ENCODE measurements at regions not wholly inside any gene's neighbourhood (a gene's known extent, or its start where the extent isn't known, plus 50 kb on each side); places are given as distances from the start of the nearest gene placed in this dataset.

DNA sequence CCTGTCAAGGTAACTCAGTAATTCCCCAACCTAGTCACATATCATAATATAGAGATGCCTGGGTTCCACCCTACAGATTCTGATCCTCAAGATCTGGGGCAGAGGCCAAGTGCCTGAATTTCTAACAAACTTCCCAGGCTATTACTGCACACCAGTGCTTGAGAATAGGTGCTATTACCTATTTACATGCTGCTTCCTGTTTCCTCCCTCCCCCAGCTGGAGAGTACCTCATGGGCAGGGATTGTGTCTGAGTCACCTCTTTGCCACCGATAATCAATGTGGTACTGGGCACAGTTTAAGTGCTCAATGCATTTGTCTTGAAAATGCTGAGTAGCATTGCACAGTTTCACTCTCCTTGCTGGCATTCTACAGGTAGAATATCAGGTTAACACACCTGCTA, 582.2 kb upstream of the CADM1 start:
- H3K27ac ChIP-seq (ENCODE audit: low read depth, low read length, poor library complexity, severe bottlenecking): no peak overlapping the region
- H3K4me2 ChIP-seq (ENCODE audit: low read length): no peak overlapping the region
- no peaks in the 10 kb centered on the region for H3K79me2 ChIP-seq (ENCODE audit: insufficient read depth, low read length)
- TF ChIP-seq, protein P1, sequence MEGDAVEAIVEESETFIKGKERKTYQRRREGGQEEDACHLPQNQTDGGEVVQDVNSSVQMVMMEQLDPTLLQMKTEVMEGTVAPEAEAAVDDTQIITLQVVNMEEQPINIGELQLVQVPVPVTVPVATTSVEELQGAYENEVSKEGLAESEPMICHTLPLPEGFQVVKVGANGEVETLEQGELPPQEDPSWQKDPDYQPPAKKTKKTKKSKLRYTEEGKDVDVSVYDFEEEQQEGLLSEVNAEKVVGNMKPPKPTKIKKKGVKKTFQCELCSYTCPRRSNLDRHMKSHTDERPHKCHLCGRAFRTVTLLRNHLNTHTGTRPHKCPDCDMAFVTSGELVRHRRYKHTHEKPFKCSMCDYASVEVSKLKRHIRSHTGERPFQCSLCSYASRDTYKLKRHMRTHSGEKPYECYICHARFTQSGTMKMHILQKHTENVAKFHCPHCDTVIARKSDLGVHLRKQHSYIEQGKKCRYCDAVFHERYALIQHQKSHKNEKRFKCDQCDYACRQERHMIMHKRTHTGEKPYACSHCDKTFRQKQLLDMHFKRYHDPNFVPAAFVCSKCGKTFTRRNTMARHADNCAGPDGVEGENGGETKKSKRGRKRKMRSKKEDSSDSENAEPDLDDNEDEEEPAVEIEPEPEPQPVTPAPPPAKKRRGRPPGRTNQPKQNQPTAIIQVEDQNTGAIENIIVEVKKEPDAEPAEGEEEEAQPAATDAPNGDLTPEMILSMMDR (IDR thresholded peaks at IDR 0.05; ENCODE audit: low read length): no peak
- no peak for TF ChIP-seq EZH2 (IDR thresholded peaks at IDR 0.05; ENCODE audit: borderline replicate concordance, low read length)
- H3K9me3 ChIP-seq (ENCODE audit: low read length): no peaks in the 10 kb centered on the region
- H3K9ac ChIP-seq (ENCODE audit: low read length): no peak overlapping the region
- no peak overlapping the region for H2AFZ ChIP-seq (ENCODE audit: low read length)
- no peaks in the 10 kb centered on the region for H3K9me2 ChIP-seq (ENCODE audit: low read depth, low read length)
- H4K20me1 ChIP-seq (ENCODE audit: insufficient read depth, low read length): no peaks in the 10 kb centered on the region
- no peak overlapping the region for H3K4me3 ChIP-seq (ENCODE audit: low read depth, low read length, poor library complexity, severe bottlenecking)
- no peaks in the 10 kb centered on the region for H3K36me3 ChIP-seq (ENCODE audit: insufficient read depth, low read length)
- H3F3A ChIP-seq (ENCODE audit: insufficient read depth, low read length): no peaks in the 10 kb centered on the region
- no peaks in the 10 kb centered on the region for H3K4me1 ChIP-seq (ENCODE audit: insufficient read depth, low read length, severe bottlenecking)
- H3K27me3 ChIP-seq (ENCODE audit: insufficient read depth, low read length): no peaks in the 10 kb centered on the region

DNA sequence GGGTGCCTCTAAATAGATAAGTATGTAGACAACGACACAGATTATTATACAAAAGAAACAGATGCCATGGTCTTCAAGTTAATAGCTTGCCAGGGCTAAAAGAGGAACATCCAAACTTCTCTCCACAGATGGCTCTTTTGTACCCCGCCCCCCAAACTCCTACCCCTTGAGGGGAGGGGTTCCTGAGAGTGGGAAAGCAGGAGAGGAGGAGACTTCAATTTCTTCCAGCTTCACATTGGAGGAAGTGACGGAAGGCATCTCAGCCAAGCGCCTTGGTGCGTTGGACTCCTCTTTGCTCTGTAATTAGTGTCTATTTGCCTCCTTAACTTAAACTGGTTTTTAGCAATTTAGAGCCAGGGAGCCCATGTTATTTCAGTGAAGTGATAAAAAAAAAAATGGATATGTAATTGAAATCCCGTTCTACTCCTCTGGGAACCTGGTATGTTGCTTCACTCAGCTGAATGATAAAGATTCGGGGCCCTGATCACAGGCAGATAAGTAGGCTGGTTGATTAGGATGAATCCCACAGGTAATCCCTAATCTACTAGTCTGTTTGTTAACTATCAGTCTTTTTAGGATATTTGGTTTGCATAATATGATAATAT, 580.9 kb upstream of the CADM1 start:
- no peak overlapping the region for H3K9ac ChIP-seq (ENCODE audit: low read length)
- no peaks in the 10 kb centered on the region for H3K36me3 ChIP-seq (ENCODE audit: insufficient read depth, low read length)
- no peak overlapping the region for H3K4me3 ChIP-seq (ENCODE audit: low read depth, low read length, poor library complexity, severe bottlenecking)
- H3F3A ChIP-seq (ENCODE audit: insufficient read depth, low read length): no peaks in the 10 kb centered on the region
- no peak overlapping the region for H3K4me2 ChIP-seq (ENCODE audit: low read length)
- no peaks in the 10 kb centered on the region for H3K9me3 ChIP-seq (ENCODE audit: low read length)
- no peak overlapping the region for H2AFZ ChIP-seq (ENCODE audit: low read length)
- no peaks in the 10 kb centered on the region for H3K27me3 ChIP-seq (ENCODE audit: insufficient read depth, low read length)
- H3K9me2 ChIP-seq (ENCODE audit: low read depth, low read length): no peaks in the 10 kb centered on the region
- no peak overlapping the region for H3K27ac ChIP-seq (ENCODE audit: low read depth, low read length, poor library complexity, severe bottlenecking)
- no peaks in the 10 kb centered on the region for H4K20me1 ChIP-seq (ENCODE audit: insufficient read depth, low read length)
- TF ChIP-seq, protein P1 (IDR thresholded peaks at IDR 0.05; ENCODE audit: low read length): no peak
- no peak for TF ChIP-seq EZH2 (IDR thresholded peaks at IDR 0.05; ENCODE audit: borderline replicate concordance, low read length)
- no peaks in the 10 kb centered on the region for H3K4me1 ChIP-seq (ENCODE audit: insufficient read depth, low read length, severe bottlenecking)
- H3K79me2 ChIP-seq (ENCODE audit: insufficient read depth, low read length): no peaks in the 10 kb centered on the region

DNA sequence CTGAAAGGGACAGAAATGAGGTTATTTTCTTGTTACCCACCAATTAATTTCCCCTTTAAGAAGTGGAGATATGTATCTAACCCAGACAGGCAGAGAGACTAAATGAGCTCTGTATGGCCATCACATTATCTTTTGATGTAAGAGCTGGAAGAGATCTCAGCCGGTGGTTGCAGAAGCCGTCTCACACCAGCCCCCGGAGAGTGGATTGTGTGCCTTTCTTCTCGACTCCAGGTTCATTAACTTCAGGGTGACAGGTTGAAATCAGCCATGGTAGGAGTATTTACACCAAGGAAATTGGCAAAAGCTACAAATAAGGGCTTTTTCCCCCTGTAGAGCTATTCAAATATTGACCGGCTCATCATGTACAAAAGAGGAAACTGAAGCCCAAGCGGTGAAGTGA, 580.3 kb upstream of the CADM1 start:
- no peaks in the 10 kb centered on the region for H3K9me3 ChIP-seq (ENCODE audit: low read length)
- no peaks in the 10 kb centered on the region for H4K20me1 ChIP-seq (ENCODE audit: insufficient read depth, low read length)
- no peak overlapping the region for H3K27ac ChIP-seq (ENCODE audit: low read depth, low read length, poor library complexity, severe bottlenecking)
- H3K9ac ChIP-seq (ENCODE audit: low read length): no peak overlapping the region
- H3K9me2 ChIP-seq (ENCODE audit: low read depth, low read length): no peaks in the 10 kb centered on the region
- H3K4me2 ChIP-seq (ENCODE audit: low read length): no peak overlapping the region
- no peaks in the 10 kb centered on the region for H3K36me3 ChIP-seq (ENCODE audit: insufficient read depth, low read length)
- H3K4me3 ChIP-seq (ENCODE audit: low read depth, low read length, poor library complexity, severe bottlenecking): no peak overlapping the region
- no peaks in the 10 kb centered on the region for H3K4me1 ChIP-seq (ENCODE audit: insufficient read depth, low read length, severe bottlenecking)
- no peaks in the 10 kb centered on the region for H3K27me3 ChIP-seq (ENCODE audit: insufficient read depth, low read length)
- H3F3A ChIP-seq (ENCODE audit: insufficient read depth, low read length): no peaks in the 10 kb centered on the region
- H2AFZ ChIP-seq (ENCODE audit: low read length): no peak overlapping the region
- no peaks in the 10 kb centered on the region for H3K79me2 ChIP-seq (ENCODE audit: insufficient read depth, low read length)
- no peak for TF ChIP-seq EZH2 (IDR thresholded peaks at IDR 0.05; ENCODE audit: borderline replicate concordance, low read length)
- TF ChIP-seq, protein P1 (IDR thresholded peaks at IDR 0.05; ENCODE audit: low read length): no peak

Measured in OCI-LY1 (cell line).